Natural killer cell (primary cell): ENCODE measurements at regions not wholly inside any gene's neighbourhood (a gene's known extent, or its start where the extent isn't known, plus 50 kb on each side); places are given as distances from the start of the nearest gene placed in this dataset.

Source experiments
- ATAC-seq, 3 donors: fragments of 150-1000 bp in 2 of 3; fragments of 200-7000 bp in 1 of 3; cut with Tn5 transposase; 1 replicate in 1 of 3; 2 replicates in 2 of 3; pipeline ENCODE4 v1.10.0; 2021; ENCODE audit warnings: mild to moderate bottlenecking in 2 of 3, moderate library complexity in 2 of 3
- DNase-seq, 2 donors: peaks; one replicate each; pipeline versions ENCODE4 v3.0.0 to v3.0.0-alpha.2; 2013 to 2021; ENCODE audit warnings: mixed read lengths in 1 of 2
- H3K27ac ChIP-seq: one replicate; pipeline ENCODE4 v1.5.1; 2013; ENCODE audit warnings: mild to moderate bottlenecking, low read length
- H3K27me3 ChIP-seq: one replicate; pipeline ENCODE4 v1.6.1; 2013; ENCODE audit warnings: low read length; ENCODE audit not compliant: control insufficient read depth, insufficient read depth
- H3K36me3 ChIP-seq: one replicate; pipeline ENCODE4 v1.6.1; 2013; ENCODE audit warnings: low read length; ENCODE audit not compliant: control insufficient read depth, insufficient read depth
- H3K4me1 ChIP-seq: one replicate; pipeline ENCODE4 v1.6.1; 2013; ENCODE audit warnings: low read length; ENCODE audit not compliant: control insufficient read depth, insufficient read depth
- H3K4me3 ChIP-seq: one replicate; pipeline ENCODE4 v1.5.1; 2013; ENCODE audit warnings: low read length
- H3K9me3 ChIP-seq: one replicate; pipeline ENCODE4 v1.6.1; 2013; ENCODE audit warnings: low read length; ENCODE audit not compliant: control insufficient read depth, insufficient read depth
- H3K27ac Mint-ChIP-seq, 2 donors: one replicate each; pipeline ENCODE4 v1.8.0; 2022; ENCODE audit warnings: mild to moderate bottlenecking in 2 of 2, mixed read lengths in 2 of 2, moderate library complexity in 1 of 2
- H3K27me3 Mint-ChIP-seq, 2 donors: one replicate each; pipeline ENCODE4 v1.8.0; 2022; ENCODE audit warnings: low read depth in 2 of 2, mixed read lengths in 2 of 2
- H3K36me3 Mint-ChIP-seq: one replicate; pipeline ENCODE4 v1.8.0; 2022; ENCODE audit warnings: mixed read lengths
- H3K4me1 Mint-ChIP-seq, 2 donors: one replicate each; pipeline ENCODE4 v1.8.0; 2022; ENCODE audit warnings: mixed read lengths in 2 of 2
- H3K4me3 Mint-ChIP-seq: one replicate; pipeline ENCODE4 v1.8.0; 2022; ENCODE audit warnings: mild to moderate bottlenecking, moderate library complexity, mixed read lengths
- H3K9me3 Mint-ChIP-seq, 2 donors: one replicate each; pipeline ENCODE4 v1.8.0; 2022; ENCODE audit warnings: mixed read lengths in 2 of 2
- CTCF ChIP-seq: fragments of 200-600 bp; IDR thresholded peaks from one replicate; pipeline ENCODE4 v1.8.0; 2022; ENCODE audit warnings: antibody characterized with exemption
- WGBS: methylation state at CpG from one replicate; pipeline ENCODE4 v1.1.7; 2013; ENCODE audit warnings: missing lambda C conversion rate; ENCODE audit not compliant: insufficient coverage; 5-methylcytosine and 5-hydroxymethylcytosine counted together
- intact Hi-C: fragments of 100-400 bp; cut with micrococcal nuclease; formaldehyde crosslinking; loops from one replicate; pipeline ENCODE4 v1.14.2; 2022

- no peak overlapping the region for H3K27ac ChIP-seq
- intact Hi-C loops, result no loop called here
- Mint-ChIP-seq H3K4me1 (no peaks in the 10 kb centered on the region), H3K27me3 (no peaks in the 10 kb centered on the region), H3K4me3 (no peak overlapping the region), H3K36me3 (no peaks in the 10 kb centered on the region), H3K27ac (no peak overlapping the region), H3K9me3 (peaks cover 4 to 18% of the 10 kb centered on the region in 2 donors)
- H3K36me3 ChIP-seq, result no peaks in the 10 kb centered on the region
- ATAC-seq (no peak), DNase-seq (no peak)
- WGBS, result no CpG with 5 or more reads among the region's 2 CpGs
- TF ChIP-seq CTCF, result no peak
- peaks cover 3% of the 10 kb centered on the region for H3K9me3 ChIP-seq
- H3K27me3 ChIP-seq, result no peaks in the 10 kb centered on the region
- H3K4me3 ChIP-seq, result no peak overlapping the region
- H3K4me1 ChIP-seq, result no peaks in the 10 kb centered on the region
Measured at GRCh38 chr3:75129101-75129500, 514.6 kb upstream of the CNTN3 start.

GRCh38 chr3:75136100-75136897 lies 521.8 kb upstream of the CNTN3 start:
- H3K4me1 Mint-ChIP-seq, result no peaks in the 10 kb centered on the region
- no peak for DNase-seq

GRCh38 chr3:75138345-75138744 lies 523.9 kb upstream of the CNTN3 start:
- H3K36me3 Mint-ChIP-seq, result peaks cover 5% of the 10 kb centered on the region
- no peak overlapping the region for H3K4me3 ChIP-seq
- no peaks in the 10 kb centered on the region for H3K4me1 Mint-ChIP-seq
- intact Hi-C loops, result no loop called here
- no peak overlapping the region for H3K4me3 Mint-ChIP-seq
- peaks cover 5% of the 10 kb centered on the region for H3K9me3 ChIP-seq
- no peaks in the 10 kb centered on the region for H3K4me1 ChIP-seq
- H3K36me3 ChIP-seq, result no peaks in the 10 kb centered on the region
- 92% methylated on average over 7 of the region's 7 CpGs for WGBS
- H3K27ac Mint-ChIP-seq, result no peak overlapping the region
- no peak for ATAC-seq
- no peak for DNase-seq
- no peak for TF ChIP-seq CTCF
- no peaks in the 10 kb centered on the region for H3K27me3 Mint-ChIP-seq
- peaks cover 2 to 18% of the 10 kb centered on the region in 2 donors for H3K9me3 Mint-ChIP-seq
- H3K27ac ChIP-seq, result no peak overlapping the region
- H3K27me3 ChIP-seq, result no peaks in the 10 kb centered on the region

More at GRCh38 chr3:75136100-75136897, 521.8 kb upstream of the CNTN3 start:
- Histone ChIP-seq H3K36me3 (no peaks in the 10 kb centered on the region), H3K9me3 (peaks cover 5% of the 10 kb centered on the region), H3K27me3 (no peaks in the 10 kb centered on the region), H3K4me3 (no peak overlapping the region), H3K4me1 (no peaks in the 10 kb centered on the region), H3K27ac (no peak overlapping the region)
- H3K36me3 Mint-ChIP-seq, result peaks cover 5% of the 10 kb centered on the region
- intact Hi-C loops, result no loop called here
- WGBS, result 91% methylated on average over 14 of the region's 14 CpGs
- H3K27ac Mint-ChIP-seq, result no peak overlapping the region
- peaks cover 2 to 20% of the 10 kb centered on the region in 2 donors for H3K9me3 Mint-ChIP-seq
- TF ChIP-seq CTCF, result no peak
- H3K4me3 Mint-ChIP-seq, result no peak overlapping the region
- H3K27me3 Mint-ChIP-seq, result no peaks in the 10 kb centered on the region
- no peak for ATAC-seq
